Fibroblast of pulmonary artery (primary cell): ENCODE measurements at regions not wholly inside any gene's neighbourhood (a gene's known extent, or its start where the extent isn't known, plus 50 kb on each side); places are given as distances from the start of the nearest gene placed in this dataset.

Experiments used
- DNase-seq: peaks from one replicate; pipeline ENCODE4 v3.0.0-alpha.2; 2010; ENCODE audit warnings: low read depth
- H3K4me3 ChIP-seq: replicated peaks from 2 replicates; pipeline ENCODE4 v1.5.1; 2011; ENCODE audit warnings: low read depth, mild to moderate bottlenecking, control low read depth, low read length, moderate library complexity
- TF ChIP-seq, protein P1 (sequence below): IDR thresholded peaks from 2 replicates; pipeline ENCODE4 v1.5.1; 2011; ENCODE audit warnings: mild to moderate bottlenecking, control low read depth, low read length, inconsistent platforms; ENCODE audit errors: missing control alignments

DNA sequence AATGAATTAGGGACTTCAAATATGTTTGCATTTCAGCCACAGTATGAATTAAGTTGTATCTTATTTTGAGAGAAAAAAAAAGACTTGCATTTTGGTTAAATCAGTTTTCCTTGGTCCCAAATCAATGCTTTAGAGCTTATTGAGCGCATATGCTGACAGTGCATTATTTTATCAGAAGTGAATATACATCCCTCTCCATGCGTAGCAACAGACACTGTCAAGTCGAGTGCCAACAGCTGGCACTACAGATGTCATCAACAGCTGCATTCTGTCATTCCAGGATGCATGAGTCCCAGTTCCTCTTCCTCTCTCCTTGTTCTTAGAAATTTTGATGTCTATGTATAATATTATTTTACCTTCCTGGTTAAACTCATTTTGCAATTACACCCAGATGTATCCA lies 156.1 kb upstream of the FOXB1 start:
- H3K4me3 ChIP-seq: no peak overlapping the region
- TF ChIP-seq, protein P1, sequence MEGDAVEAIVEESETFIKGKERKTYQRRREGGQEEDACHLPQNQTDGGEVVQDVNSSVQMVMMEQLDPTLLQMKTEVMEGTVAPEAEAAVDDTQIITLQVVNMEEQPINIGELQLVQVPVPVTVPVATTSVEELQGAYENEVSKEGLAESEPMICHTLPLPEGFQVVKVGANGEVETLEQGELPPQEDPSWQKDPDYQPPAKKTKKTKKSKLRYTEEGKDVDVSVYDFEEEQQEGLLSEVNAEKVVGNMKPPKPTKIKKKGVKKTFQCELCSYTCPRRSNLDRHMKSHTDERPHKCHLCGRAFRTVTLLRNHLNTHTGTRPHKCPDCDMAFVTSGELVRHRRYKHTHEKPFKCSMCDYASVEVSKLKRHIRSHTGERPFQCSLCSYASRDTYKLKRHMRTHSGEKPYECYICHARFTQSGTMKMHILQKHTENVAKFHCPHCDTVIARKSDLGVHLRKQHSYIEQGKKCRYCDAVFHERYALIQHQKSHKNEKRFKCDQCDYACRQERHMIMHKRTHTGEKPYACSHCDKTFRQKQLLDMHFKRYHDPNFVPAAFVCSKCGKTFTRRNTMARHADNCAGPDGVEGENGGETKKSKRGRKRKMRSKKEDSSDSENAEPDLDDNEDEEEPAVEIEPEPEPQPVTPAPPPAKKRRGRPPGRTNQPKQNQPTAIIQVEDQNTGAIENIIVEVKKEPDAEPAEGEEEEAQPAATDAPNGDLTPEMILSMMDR: no peak
- DNase-seq: no peak

DNA sequence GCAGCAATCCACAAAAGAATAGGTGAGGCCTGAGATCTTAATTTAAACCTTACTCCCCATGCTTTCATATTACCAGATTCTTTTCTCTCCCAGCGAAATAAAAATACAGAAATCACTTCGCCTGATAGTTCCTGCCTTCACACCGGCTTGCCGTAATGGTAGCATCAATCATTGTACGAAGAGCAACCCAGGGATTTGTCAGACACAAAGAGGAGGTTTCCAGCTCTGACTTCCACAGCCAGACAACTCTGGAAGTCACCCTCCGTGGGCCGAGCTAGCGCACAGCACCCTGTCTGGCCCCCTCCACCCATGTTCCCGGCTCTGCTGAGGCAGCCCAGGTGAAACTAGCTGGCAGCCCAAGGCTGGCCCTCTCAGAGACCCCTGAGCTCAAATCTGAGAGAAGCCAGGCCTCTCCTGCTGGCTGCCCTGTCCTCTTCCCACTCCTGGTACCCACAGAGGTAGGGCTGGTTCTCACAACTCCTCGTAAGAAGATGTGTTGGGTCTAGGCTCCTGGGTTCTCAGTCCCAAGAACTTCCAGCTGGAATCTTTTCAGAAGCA lies 156.9 kb upstream of the BNIP2 start:
- TF ChIP-seq, protein P1: no peak
- no peak overlapping the region for H3K4me3 ChIP-seq
- no peak for DNase-seq

DNA sequence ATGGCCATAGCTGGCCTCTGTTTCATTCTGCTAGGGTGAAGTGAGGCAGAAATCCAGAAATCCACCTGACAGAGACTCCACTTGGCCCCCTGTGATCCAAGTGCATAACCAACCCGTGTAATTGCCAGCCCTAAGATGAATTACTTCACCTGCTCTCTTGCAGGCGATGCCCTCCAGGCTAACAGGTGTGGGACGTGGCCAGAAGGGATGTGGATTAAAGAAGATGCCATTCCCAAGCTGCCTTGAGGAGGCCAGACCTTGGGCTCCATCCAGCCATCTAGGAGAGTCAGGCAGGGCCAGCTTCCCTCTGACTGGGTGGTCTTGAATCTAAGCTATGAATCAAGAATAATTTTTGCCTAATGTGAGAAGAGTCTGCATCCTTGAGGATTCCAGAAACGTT lies 154.5 kb upstream of the BNIP2 start:
- TF ChIP-seq, protein P1: no peak
- no peak for DNase-seq
- H3K4me3 ChIP-seq: no peak overlapping the region

DNA sequence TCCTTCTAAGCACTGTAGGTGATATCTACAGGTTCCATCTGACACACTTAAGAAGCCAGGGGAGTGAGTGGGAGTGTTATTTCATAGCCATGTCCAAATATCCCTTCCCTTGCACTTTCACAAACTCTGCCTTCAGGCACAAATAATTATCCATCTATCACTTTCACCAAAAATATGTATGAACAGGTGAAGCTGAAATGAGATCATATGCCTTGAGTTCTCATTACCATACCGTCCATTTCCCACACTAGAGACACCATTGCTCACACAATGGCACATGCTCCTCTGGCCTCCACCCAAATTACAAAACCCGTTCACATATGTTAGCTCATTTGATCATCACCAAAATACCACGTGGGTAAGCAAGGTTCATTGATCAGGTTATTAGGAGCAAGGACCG lies 151.9 kb upstream of the BNIP2 start:
- no peak overlapping the region for H3K4me3 ChIP-seq
- no peak for DNase-seq
- TF ChIP-seq, protein P1: no peak

DNA sequence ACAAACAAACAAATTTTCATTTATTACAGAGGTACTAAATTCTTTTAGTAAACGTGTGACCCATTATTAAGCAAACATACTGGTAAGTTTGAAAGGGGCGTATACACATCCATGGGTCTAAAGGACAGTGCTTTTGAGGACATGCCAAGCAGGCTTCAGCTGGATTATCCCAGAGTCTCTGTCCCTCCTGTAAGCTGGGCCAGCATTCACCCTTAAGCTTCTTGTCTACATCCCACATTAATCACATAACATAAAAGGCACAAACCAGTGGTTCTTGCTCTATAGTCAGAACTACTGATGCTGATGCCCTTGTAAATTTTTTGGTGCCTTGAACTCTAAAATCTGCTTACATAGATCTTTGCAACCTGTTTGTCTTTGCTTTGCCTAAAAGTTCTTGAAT lies 150.8 kb upstream of the BNIP2 start:
- no peak for DNase-seq
- TF ChIP-seq, protein P1: no peak
- H3K4me3 ChIP-seq: no peak overlapping the region

DNA sequence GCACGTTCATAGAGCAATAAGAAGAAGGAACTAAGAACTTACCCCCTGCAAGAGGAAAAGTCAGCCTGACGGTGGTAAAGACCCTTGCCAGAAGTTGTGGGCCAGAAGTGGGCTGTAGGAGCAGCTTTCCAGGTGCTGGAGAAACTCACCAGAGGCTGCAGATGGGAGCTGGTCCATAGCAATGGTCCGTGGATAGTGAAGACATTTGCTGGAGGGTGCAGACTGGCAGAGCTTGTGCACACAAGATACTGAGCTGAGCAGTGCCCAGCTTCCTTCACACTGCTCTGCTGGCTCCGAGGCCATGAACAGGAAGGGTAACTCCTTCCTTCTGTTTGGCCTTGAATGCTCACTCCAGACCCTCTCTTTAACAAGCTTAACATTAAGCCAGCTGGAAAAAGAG lies 149.8 kb upstream of the BNIP2 start:
- TF ChIP-seq, protein P1: no peak
- H3K4me3 ChIP-seq: no peak overlapping the region
- no peak for DNase-seq

DNA sequence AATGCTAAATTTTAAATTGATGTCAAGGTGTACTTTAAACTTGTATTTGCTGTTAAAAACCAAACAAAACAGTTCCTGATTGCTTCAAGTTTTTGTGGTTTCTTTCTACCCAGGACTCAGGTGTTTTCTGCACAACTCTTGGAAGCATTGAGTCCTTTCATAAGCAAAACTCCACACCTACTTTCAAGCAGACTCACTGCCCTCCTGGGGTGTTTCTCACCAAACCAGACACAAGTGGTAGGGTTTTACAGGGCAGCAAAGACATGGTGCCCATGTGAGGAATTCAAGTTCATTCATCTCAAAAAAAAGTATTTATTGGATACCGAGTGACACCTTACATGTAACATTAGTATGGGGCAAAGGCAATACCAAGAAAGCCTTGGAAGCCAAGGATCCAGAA lies 146.7 kb upstream of the BNIP2 start:
- H3K4me3 ChIP-seq: no peak overlapping the region
- TF ChIP-seq, protein P1: no peak
- DNase-seq: no peak
